HG02588 (cell line): ENCODE measurements at regions not wholly inside any gene's neighbourhood (a gene's known extent, or its start where the extent isn't known, plus 50 kb on each side); places are given as distances from the start of the nearest gene placed in this dataset.
"Not testable (repeated sequence)": the region's sequence is repeated elsewhere in the genome, so short reads cannot be mapped to it uniquely, and the experiment has no call there.

Experiments
- ATAC-seq: cut with Tn5 transposase; IDR thresholded peaks from one replicate; pipeline ENCODE4 v1.9.1; 2021; ENCODE audit warnings: mild to moderate bottlenecking, moderate library complexity; ENCODE audit not compliant: unreplicated experiment

GRCh38 chr13:74747186-74747955 lies 613.2 kb upstream of the KLF12 start:
- ATAC-seq: no peak

- ATAC-seq: no peak
Measured at GRCh38 chr13:74743992-74744391, 609.8 kb upstream of the KLF12 start.

DNA sequence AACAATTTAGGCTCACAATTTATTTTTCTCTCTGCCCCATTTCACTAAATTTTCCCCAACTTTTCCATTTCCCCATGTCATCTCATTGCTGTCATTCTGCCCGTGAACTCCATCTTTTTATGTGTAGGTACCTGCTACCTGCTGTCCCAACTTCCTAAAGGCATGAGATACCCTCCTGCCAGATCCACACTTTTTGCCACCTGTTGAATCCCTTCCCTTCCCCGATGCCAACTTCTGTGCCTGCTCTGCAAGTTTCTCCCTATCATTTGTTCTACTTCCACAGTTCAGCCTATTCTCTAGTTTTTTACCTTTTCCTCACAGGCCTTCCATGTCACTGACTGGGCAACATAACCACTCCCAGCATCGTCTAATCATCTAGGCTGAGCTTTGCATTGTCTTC lies 607.5 kb upstream of the KLF12 start:
- no peak for ATAC-seq

GRCh38 chr13:74732736-74733385 lies 598.7 kb upstream of the KLF12 start:
- no peak for ATAC-seq

- ATAC-seq: no peak
Measured at GRCh38 chr13:74731731-74732130, 597.5 kb upstream of the KLF12 start.

GRCh38 chr13:74730556-74731331 lies 596.5 kb upstream of the KLF12 start:
- ATAC-seq: no peak

DNA sequence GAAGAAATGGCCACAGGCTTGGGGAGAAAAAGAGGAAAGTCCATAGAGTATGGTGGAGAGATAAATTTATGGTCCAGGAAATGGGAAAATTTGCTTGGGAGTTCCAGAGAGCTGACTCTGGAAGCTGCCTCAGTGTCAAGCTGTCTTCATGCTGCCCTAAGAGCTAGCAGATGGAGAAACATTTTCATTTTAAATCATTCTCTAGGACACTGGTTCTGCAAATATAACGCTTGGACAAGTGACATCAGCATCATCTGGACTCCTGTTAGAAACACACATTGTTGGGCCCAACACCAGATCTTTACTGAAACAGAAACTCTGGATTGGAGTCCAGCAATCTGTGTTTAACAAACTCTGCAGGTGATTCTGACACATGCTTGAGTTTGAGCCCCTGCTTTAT lies 592.0 kb upstream of the KLF12 start:
- no peak for ATAC-seq

GRCh38 chr13:74718232-74718842 lies 584.1 kb upstream of the KLF12 start:
- not testable (repeated sequence) for ATAC-seq

DNA sequence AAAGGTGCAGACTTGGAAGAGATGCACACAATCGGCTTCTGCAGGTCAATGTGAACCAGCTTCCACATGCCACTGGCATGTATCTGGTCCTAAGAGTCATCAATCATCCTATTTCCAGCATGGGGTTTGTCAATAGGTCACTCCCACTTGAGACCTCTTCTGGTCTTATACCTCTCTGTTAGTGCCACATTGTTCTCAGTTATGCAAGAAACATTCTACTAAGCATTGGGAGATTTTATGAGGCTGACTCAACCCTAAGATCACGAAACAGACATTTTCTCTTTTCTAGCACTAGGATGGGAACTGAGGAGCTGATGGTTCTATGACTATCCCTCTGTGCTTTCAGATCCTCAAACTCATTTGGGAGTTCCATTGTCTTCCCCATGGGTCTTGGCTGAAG lies 581.5 kb upstream of the KLF12 start:
- ATAC-seq: no peak

- no peak for ATAC-seq
Measured at GRCh38 chr13:74710006-74710405, 575.8 kb upstream of the KLF12 start.

- ATAC-seq: no peak
Measured at GRCh38 chr13:74709226-74709625, 575.0 kb upstream of the KLF12 start.

DNA sequence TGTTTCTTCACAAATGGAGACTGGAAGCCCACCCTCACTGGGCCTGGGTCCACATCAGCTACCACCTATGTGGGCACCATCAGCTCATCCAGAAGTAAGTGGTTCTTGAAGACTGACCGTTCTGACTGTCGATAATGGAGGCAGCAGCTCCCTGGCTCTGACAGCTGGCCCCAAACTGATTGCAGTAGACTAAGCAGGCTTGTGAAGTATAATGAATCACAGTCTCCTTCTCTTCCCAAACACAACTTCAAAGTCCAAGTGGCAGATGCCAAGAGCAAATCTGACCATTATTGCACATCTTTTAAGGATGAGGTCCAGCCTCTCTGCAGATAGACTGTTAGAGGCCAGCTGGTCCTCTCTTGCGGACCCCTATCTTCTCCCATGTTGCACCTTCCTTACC lies 574.4 kb upstream of the KLF12 start:
- ATAC-seq: no peak

- ATAC-seq: no peak
Measured at GRCh38 chr13:74707291-74707690, 573.1 kb upstream of the KLF12 start.

- ATAC-seq: no peak
Measured at GRCh38 chr13:74706801-74707200, 572.6 kb upstream of the KLF12 start.

DNA sequence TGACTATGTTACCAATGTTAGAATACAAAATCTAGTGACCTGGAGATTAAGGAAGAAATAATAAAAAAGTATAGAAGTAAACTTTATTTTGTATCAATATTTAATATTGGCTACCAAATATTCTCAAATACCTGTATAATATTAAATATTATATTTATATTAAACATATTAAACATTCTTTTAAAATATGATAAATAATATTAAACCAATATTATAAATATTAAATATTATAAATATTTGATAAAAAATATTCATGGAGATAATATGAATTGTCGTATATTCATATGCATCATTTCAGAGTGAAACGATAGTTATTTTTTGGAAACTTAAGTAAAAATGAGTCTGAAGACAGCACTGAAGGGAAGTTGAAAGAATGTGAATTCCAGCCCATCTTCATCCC lies 571.2 kb upstream of the KLF12 start:
- no peak for ATAC-seq

- no peak for ATAC-seq
Measured at GRCh38 chr13:74703855-74704387, 569.7 kb upstream of the KLF12 start.

GRCh38 chr13:74696148-74696922 lies 562.1 kb upstream of the KLF12 start:
- ATAC-seq: no peak

DNA sequence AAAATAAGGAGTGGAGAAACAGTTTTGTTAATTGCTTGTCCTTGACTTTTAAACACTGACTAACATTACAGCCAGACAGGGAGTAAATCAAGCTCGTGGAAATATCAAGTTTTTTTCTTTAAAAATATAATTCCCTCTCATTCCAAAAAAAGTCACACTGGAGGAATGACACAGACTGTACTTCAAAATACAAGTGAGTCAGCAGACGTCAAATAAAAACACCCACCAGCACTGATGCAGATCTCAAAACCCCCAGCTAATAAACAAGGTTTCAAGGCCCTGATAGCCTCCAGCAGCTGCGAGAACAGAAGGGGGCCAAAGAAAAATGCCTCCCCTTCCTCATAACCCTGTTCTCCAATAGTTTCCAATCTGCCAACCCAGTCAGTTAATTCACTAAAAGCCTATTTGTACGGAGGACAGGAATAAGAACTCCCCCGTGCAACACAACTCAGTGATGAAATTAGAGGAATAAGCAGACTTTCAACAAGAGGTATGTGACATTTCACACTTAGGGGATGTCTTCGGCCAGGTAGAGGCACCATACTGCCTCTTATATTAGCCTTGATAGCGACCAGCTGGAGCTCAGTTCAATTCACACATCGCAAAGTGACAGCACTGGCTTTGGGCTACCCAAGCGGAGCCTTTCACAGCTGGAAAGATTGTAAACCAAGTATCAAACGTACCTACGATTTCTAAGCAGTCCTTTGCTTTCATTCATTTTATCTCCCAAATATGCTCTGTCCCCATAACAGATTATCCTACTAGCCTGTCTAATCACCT lies 561.0 kb upstream of the KLF12 start:
- no peak for ATAC-seq

DNA sequence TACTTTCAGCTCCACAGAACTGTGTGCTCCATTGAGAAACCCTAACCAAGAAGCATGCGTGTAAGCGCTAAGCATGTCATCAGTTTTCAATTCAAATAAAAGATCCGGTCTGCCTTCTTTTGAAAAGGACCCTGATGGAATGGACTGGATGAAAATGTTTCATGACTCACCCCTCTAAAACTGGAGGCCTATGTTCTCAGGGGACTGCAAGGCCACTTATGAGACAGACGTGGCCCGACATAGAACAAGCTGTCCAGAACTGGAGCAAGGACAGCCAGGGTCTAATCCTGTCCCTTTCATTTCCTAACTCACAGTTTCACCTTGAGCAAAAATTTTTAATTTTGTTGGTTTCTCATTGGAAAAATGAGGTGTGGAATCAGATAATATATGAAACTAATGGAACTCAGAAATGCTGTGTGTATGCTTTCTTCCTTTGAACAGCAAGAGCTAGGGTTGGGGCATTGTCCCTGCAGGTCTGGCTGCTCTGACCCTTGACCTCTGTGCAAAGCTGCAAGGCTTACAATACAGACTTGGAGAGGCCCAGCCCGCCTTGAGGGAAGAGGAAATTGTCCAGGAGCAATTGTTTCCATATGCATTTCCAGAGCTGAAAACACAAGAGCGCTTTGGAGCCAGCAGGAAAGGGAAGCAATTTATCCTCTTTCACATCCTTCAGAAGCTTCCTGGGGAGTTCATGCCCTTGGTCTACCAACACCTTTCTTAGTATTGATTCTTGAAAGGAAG lies 553.4 kb upstream of the KLF12 start:
- no peak for ATAC-seq
